ENCODE measurements at regions not wholly inside any gene's neighbourhood (a gene's known extent, or its start where the extent isn't known, plus 50 kb on each side); places are given as distances from the start of the nearest gene placed in this dataset.

- Histone ChIP-seq H3K4me1 (ENCODE audit: control insufficient read depth in 2 of 2, insufficient read depth in 2 of 2, low read length in 1 of 2) (no peaks in the 10 kb centered on the region), H3K9me3 (ENCODE audit: control insufficient read depth in 2 of 2, insufficient read depth in 1 of 2, low read depth in 1 of 2, low read length in 1 of 2) (no peaks in the 10 kb centered on the region), H3K36me3 (ENCODE audit: control insufficient read depth in 2 of 2, insufficient read depth in 2 of 2, low read length in 1 of 2) (no peaks in the 10 kb centered on the region), H3K27ac (ENCODE audit: low read depth in 2 of 2, low read length in 1 of 2) (no peak overlapping the region), H3K27me3 (ENCODE audit: control insufficient read depth in 1 of 2, insufficient read depth in 2 of 2, low read length in 2 of 2) (no peaks in the 10 kb centered on the region), H3K4me3 (ENCODE audit: low read depth in 1 of 2, low read length in 2 of 2) (no peak overlapping the region)
- WGBS, 2 donors: 59 to 65% methylated on average over 5 of the region's 5 CpGs
Measured at GRCh38 chr2:204437408-204437807, 107.9 kb upstream of the PARD3B start.

GRCh38 chr2:204437815-204438756 lies 107.2 kb upstream of the PARD3B start:
- H3K4me1 ChIP-seq (ENCODE audit: control insufficient read depth in 2 of 2, insufficient read depth in 2 of 2, low read length in 1 of 2): no peaks in the 10 kb centered on the region
- no peak overlapping the region for H3K27ac ChIP-seq (ENCODE audit: low read depth in 2 of 2, low read length in 1 of 2)
- H3K27me3 ChIP-seq (ENCODE audit: control insufficient read depth in 1 of 2, insufficient read depth in 2 of 2, low read length in 2 of 2): no peaks in the 10 kb centered on the region
- WGBS, 2 donors: 77 to 84% methylated on average over 18 of the region's 18 CpGs
- H3K4me3 ChIP-seq (ENCODE audit: low read depth in 1 of 2, low read length in 2 of 2): no peak overlapping the region
- H3K36me3 ChIP-seq (ENCODE audit: control insufficient read depth in 2 of 2, insufficient read depth in 2 of 2, low read length in 1 of 2): no peaks in the 10 kb centered on the region
- H3K9me3 ChIP-seq (ENCODE audit: control insufficient read depth in 2 of 2, insufficient read depth in 1 of 2, low read depth in 1 of 2, low read length in 1 of 2): no peaks in the 10 kb centered on the region

GRCh38 chr2:204441316-204441715 lies 104.0 kb upstream of the PARD3B start:
- Histone ChIP-seq H3K36me3 (ENCODE audit: control insufficient read depth in 2 of 2, insufficient read depth in 2 of 2, low read length in 1 of 2) (no peaks in the 10 kb centered on the region), H3K4me1 (ENCODE audit: control insufficient read depth in 2 of 2, insufficient read depth in 2 of 2, low read length in 1 of 2) (no peaks in the 10 kb centered on the region), H3K4me3 (ENCODE audit: low read depth in 1 of 2, low read length in 2 of 2) (no peak overlapping the region), H3K27me3 (ENCODE audit: control insufficient read depth in 1 of 2, insufficient read depth in 2 of 2, low read length in 2 of 2) (no peaks in the 10 kb centered on the region), H3K27ac (ENCODE audit: low read depth in 2 of 2, low read length in 1 of 2) (no peak overlapping the region), H3K9me3 (ENCODE audit: control insufficient read depth in 2 of 2, insufficient read depth in 1 of 2, low read depth in 1 of 2, low read length in 1 of 2) (no peaks in the 10 kb centered on the region)

- no peaks in the 10 kb centered on the region for H3K27me3 ChIP-seq (ENCODE audit: control insufficient read depth in 1 of 2, insufficient read depth in 2 of 2, low read length in 2 of 2)
- no peaks in the 10 kb centered on the region for H3K9me3 ChIP-seq (ENCODE audit: control insufficient read depth in 2 of 2, insufficient read depth in 1 of 2, low read depth in 1 of 2, low read length in 1 of 2)
- H3K36me3 ChIP-seq (ENCODE audit: control insufficient read depth in 2 of 2, insufficient read depth in 2 of 2, low read length in 1 of 2): no peaks in the 10 kb centered on the region
- 94 to 95% methylated on average over 3 of the region's 3 CpGs for WGBS, 2 donors
- H3K4me3 ChIP-seq (ENCODE audit: low read depth in 1 of 2, low read length in 2 of 2): no peak overlapping the region
- H3K27ac ChIP-seq (ENCODE audit: low read depth in 2 of 2, low read length in 1 of 2): no peak overlapping the region
- no peaks in the 10 kb centered on the region for H3K4me1 ChIP-seq (ENCODE audit: control insufficient read depth in 2 of 2, insufficient read depth in 2 of 2, low read length in 1 of 2)
Measured at GRCh38 chr2:204445149-204445548, 100.1 kb upstream of the PARD3B start.

- WGBS, 2 donors: 90 to 95% methylated on average over 2 of the region's 2 CpGs
- H3K27ac ChIP-seq (ENCODE audit: low read depth in 2 of 2, low read length in 1 of 2): no peak overlapping the region
- H3K4me1 ChIP-seq (ENCODE audit: control insufficient read depth in 2 of 2, insufficient read depth in 2 of 2, low read length in 1 of 2): no peaks in the 10 kb centered on the region
Measured at GRCh38 chr2:204447722-204448121, 97.6 kb upstream of the PARD3B start.

GRCh38 chr2:204449977-204450376 lies 95.3 kb upstream of the PARD3B start:
- no peaks in the 10 kb centered on the region for H3K36me3 ChIP-seq (ENCODE audit: control insufficient read depth in 2 of 2, insufficient read depth in 2 of 2, low read length in 1 of 2)

More at GRCh38 chr2:204447722-204448121, 97.6 kb upstream of the PARD3B start:
- Histone ChIP-seq H3K4me3 (ENCODE audit: low read depth in 1 of 2, low read length in 2 of 2) (no peak overlapping the region), H3K9me3 (ENCODE audit: control insufficient read depth in 2 of 2, insufficient read depth in 1 of 2, low read depth in 1 of 2, low read length in 1 of 2) (no peaks in the 10 kb centered on the region), H3K36me3 (ENCODE audit: control insufficient read depth in 2 of 2, insufficient read depth in 2 of 2, low read length in 1 of 2) (no peaks in the 10 kb centered on the region), H3K27me3 (ENCODE audit: control insufficient read depth in 1 of 2, insufficient read depth in 2 of 2, low read length in 2 of 2) (no peaks in the 10 kb centered on the region)

GRCh38 chr2:204451766-204452165 lies 93.5 kb upstream of the PARD3B start:
- Histone ChIP-seq H3K9me3 (ENCODE audit: control insufficient read depth in 2 of 2, insufficient read depth in 1 of 2, low read depth in 1 of 2, low read length in 1 of 2) (no peaks in the 10 kb centered on the region), H3K36me3 (ENCODE audit: control insufficient read depth in 2 of 2, insufficient read depth in 2 of 2, low read length in 1 of 2) (no peaks in the 10 kb centered on the region)
- WGBS, 2 donors: 50 to 53% methylated on average over 2 of the region's 2 CpGs

More at GRCh38 chr2:204449977-204450376, 95.3 kb upstream of the PARD3B start:
- no peaks in the 10 kb centered on the region for H3K27me3 ChIP-seq (ENCODE audit: control insufficient read depth in 1 of 2, insufficient read depth in 2 of 2, low read length in 2 of 2)
- no peaks in the 10 kb centered on the region for H3K9me3 ChIP-seq (ENCODE audit: control insufficient read depth in 2 of 2, insufficient read depth in 1 of 2, low read depth in 1 of 2, low read length in 1 of 2)
- no peak overlapping the region for H3K4me3 ChIP-seq (ENCODE audit: low read depth in 1 of 2, low read length in 2 of 2)
- peaks cover 0 to 5% of the 10 kb centered on the region in 2 donors for H3K4me1 ChIP-seq (ENCODE audit: control insufficient read depth in 2 of 2, insufficient read depth in 2 of 2, low read length in 1 of 2)
- 94 to 97% methylated on average over 3 of the region's 3 CpGs for WGBS, 2 donors
- no peak overlapping the region for H3K27ac ChIP-seq (ENCODE audit: low read depth in 2 of 2, low read length in 1 of 2)

GRCh38 chr2:204452464-204453023 lies 92.7 kb upstream of the PARD3B start:
- 22 to 33% methylated on average over 7 of the region's 7 CpGs for WGBS, 2 donors
- Histone ChIP-seq H3K36me3 (ENCODE audit: control insufficient read depth in 2 of 2, insufficient read depth in 2 of 2, low read length in 1 of 2) (no peaks in the 10 kb centered on the region), H3K9me3 (ENCODE audit: control insufficient read depth in 2 of 2, insufficient read depth in 1 of 2, low read depth in 1 of 2, low read length in 1 of 2) (no peaks in the 10 kb centered on the region), H3K4me1 (ENCODE audit: control insufficient read depth in 2 of 2, insufficient read depth in 2 of 2, low read length in 1 of 2) (peaks cover 0 to 5% of the 10 kb centered on the region in 2 donors), H3K4me3 (ENCODE audit: low read depth in 1 of 2, low read length in 2 of 2) (no peak overlapping the region), H3K27ac (ENCODE audit: low read depth in 2 of 2, low read length in 1 of 2) (peak overlapping the region in 1 of 2 donors; percentile 8), H3K27me3 (ENCODE audit: control insufficient read depth in 1 of 2, insufficient read depth in 2 of 2, low read length in 2 of 2) (no peaks in the 10 kb centered on the region)

More at GRCh38 chr2:204451766-204452165, 93.5 kb upstream of the PARD3B start:
- Histone ChIP-seq H3K4me1 (ENCODE audit: control insufficient read depth in 2 of 2, insufficient read depth in 2 of 2, low read length in 1 of 2) (peaks cover 0 to 5% of the 10 kb centered on the region in 2 donors), H3K27ac (ENCODE audit: low read depth in 2 of 2, low read length in 1 of 2) (no peak overlapping the region), H3K4me3 (ENCODE audit: low read depth in 1 of 2, low read length in 2 of 2) (no peak overlapping the region), H3K27me3 (ENCODE audit: control insufficient read depth in 1 of 2, insufficient read depth in 2 of 2, low read length in 2 of 2) (no peaks in the 10 kb centered on the region)

GRCh38 chr2:204453730-204454167 lies 91.5 kb upstream of the PARD3B start:
- Histone ChIP-seq H3K9me3 (ENCODE audit: control insufficient read depth in 2 of 2, insufficient read depth in 1 of 2, low read depth in 1 of 2, low read length in 1 of 2) (no peaks in the 10 kb centered on the region), H3K36me3 (ENCODE audit: control insufficient read depth in 2 of 2, insufficient read depth in 2 of 2, low read length in 1 of 2) (no peaks in the 10 kb centered on the region), H3K4me3 (ENCODE audit: low read depth in 1 of 2, low read length in 2 of 2) (no peak overlapping the region), H3K27me3 (ENCODE audit: control insufficient read depth in 1 of 2, insufficient read depth in 2 of 2, low read length in 2 of 2) (no peaks in the 10 kb centered on the region), H3K27ac (ENCODE audit: low read depth in 2 of 2, low read length in 1 of 2) (peak overlapping the region; percentile 36 to 52), H3K4me1 (ENCODE audit: control insufficient read depth in 2 of 2, insufficient read depth in 2 of 2, low read length in 1 of 2) (peaks cover 0 to 5% of the 10 kb centered on the region in 2 donors)
- 21 to 30% methylated on average over 7 of the region's 7 CpGs for WGBS, 2 donors

Data from esophagus (tissue), 2 donors.